Natural killer cell treated with Interleukin-12 subunit alpha and Interleukin-12 subunit beta and Interleukin-15 and Interleukin-18, amount 100 ng/mL, for 72 hours (primary cell): ENCODE measurements at regions not wholly inside any gene's neighbourhood (a gene's known extent, or its start where the extent isn't known, plus 50 kb on each side); places are given as distances from the start of the nearest gene placed in this dataset.

ENCODE experiments used
- ATAC-seq, 2 donors: fragments of 150-1000 bp; cut with Tn5 transposase in 1 of 2; sonication (Bioruptor Pico), chemical (Tn5 transposase) in 1 of 2; 2 replicates each; pipeline ENCODE4 v1.10.0; 2021
- DNase-seq: peaks from one replicate; pipeline ENCODE4 v3.0.0; 2022; ENCODE audit warnings: low spot score
- H3K27ac Mint-ChIP-seq, 2 donors: 1 replicate in 1 of 2; 2 replicates in 1 of 2; pipeline ENCODE4 v1.8.0; 2022; ENCODE audit warnings: mixed read lengths in 2 of 2, mild to moderate bottlenecking in 1 of 2, moderate library complexity in 1 of 2
- H3K27me3 Mint-ChIP-seq, 2 donors: 1 replicate in 1 of 2; 2 replicates in 1 of 2; pipeline ENCODE4 v1.8.0; 2022; ENCODE audit warnings: mixed read lengths in 2 of 2
- H3K36me3 Mint-ChIP-seq: one replicate; pipeline ENCODE4 v1.8.0; 2022; ENCODE audit warnings: mixed read lengths
- H3K4me1 Mint-ChIP-seq, 2 donors: 1 replicate in 1 of 2; 2 replicates in 1 of 2; pipeline ENCODE4 v1.8.0; 2022; ENCODE audit warnings: low read depth in 2 of 2, mixed read lengths in 2 of 2, mild to moderate bottlenecking in 1 of 2
- H3K4me3 Mint-ChIP-seq: one replicate; pipeline ENCODE4 v1.8.0; 2022; ENCODE audit warnings: mixed read lengths
- H3K9me3 Mint-ChIP-seq: 2 replicates; pipeline ENCODE4 v1.8.0; 2022; ENCODE audit warnings: mixed read lengths

DNA sequence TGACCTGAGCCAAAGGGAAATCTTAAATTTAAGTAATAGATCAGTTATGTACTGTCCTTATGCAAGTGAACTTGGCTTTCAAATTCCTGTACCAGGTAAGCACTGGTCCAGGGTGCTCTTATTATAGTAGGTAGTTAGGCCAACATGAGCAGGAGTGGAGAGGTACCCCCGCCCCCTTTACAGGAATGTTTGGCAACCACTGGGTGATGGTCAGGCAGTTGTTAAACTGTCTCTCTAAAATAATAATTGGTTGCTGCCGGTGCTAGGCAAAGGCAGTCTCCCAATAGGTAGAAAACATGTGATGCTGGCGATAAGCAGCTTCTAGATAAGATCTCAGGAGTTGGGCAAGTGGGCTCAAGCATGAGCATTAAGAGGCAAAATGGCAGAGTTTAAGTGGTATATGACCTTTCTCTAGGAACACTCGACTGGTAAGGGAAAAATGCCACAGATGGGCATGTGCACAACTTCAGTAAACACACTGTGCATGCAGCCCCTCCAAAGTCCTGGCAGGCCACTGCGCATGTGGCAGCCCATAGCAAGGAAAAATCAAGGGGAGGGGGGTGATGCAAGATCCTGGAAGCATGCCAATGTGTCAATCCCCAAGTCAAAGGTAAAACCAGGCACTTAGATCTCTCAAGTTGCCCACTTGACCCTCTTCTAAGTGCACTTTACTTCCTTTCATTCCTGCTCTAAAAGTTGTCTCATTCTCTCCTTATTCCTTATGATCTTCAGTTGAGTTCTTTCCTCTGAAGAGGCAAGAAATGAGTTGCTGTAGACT, 1239.7 kb downstream of the C4orf33 start:
- Mint-ChIP-seq H3K36me3 (no peaks in the 10 kb centered on the region), H3K9me3 (peaks cover 10% of the 10 kb centered on the region), H3K27me3 (no peaks in the 10 kb centered on the region)

DNA sequence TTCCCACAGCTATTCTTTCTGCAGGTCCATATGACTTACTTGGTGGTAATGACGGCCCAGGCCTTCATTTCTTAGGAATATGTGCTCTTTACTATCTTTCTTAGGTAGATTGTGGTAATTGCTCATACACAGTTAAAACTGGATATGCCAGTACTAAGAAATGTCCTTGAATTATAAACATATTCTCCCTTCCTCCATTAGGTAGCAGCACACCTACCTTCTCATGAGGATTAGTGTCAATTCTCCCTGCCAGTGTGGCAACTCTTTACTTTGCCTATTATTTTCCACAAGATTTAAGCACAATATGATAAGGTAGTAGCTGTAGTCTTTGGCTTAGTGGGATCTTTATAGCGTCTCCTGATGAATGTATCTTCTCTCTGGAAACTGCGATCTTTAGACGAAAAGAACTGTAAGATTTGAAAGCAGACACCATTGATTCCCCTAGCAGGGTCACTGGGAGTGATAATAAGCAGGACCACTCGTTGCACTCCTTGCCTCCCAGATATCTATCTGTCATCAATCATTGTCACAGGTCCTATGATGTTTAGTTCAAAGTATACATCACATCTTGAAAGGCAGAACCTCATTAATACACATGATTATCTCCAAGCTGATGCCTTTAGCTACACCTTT, 1240.7 kb downstream of the C4orf33 start:
- Mint-ChIP-seq H3K9me3 (peaks cover 10% of the 10 kb centered on the region), H3K4me1 (no peaks in the 10 kb centered on the region), H3K27ac (no peak overlapping the region), H3K27me3 (no peaks in the 10 kb centered on the region), H3K36me3 (no peaks in the 10 kb centered on the region), H3K4me3 (no peak overlapping the region)
- ATAC-seq (no peak), DNase-seq (no peak)

More for the DNA sequence above, 1239.7 kb downstream of the C4orf33 start:
- no peak for ATAC-seq
- no peak for DNase-seq
- H3K27ac Mint-ChIP-seq = no peak overlapping the region
- no peak overlapping the region for H3K4me3 Mint-ChIP-seq
- H3K4me1 Mint-ChIP-seq = no peaks in the 10 kb centered on the region

DNA sequence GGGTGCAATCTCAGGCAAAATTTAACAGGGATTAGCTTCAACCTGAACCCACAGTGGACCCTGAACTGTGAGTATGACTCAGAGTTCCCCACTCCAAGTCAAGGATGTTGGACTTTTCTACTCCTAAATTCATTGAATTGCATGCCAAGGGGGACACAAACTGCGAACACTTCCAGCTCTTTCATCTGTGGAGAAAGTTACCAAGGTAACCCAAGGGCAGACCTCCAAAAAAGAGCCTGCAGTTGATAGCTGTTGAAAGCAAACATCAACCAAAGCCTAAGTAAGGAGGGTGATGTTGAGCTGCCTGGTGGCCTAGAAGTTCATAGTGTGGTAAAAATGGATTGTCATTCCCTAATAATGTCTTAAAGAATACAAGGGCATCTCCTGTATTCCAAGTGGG, 1242.9 kb downstream of the C4orf33 start:
- no peaks in the 10 kb centered on the region for H3K36me3 Mint-ChIP-seq
- H3K4me1 Mint-ChIP-seq = no peaks in the 10 kb centered on the region
- DNase-seq (no peak), ATAC-seq (no peak)
- H3K9me3 Mint-ChIP-seq = peaks cover 10% of the 10 kb centered on the region
- H3K4me3 Mint-ChIP-seq = no peak overlapping the region
- no peaks in the 10 kb centered on the region for H3K27me3 Mint-ChIP-seq
- no peak overlapping the region for H3K27ac Mint-ChIP-seq

DNA sequence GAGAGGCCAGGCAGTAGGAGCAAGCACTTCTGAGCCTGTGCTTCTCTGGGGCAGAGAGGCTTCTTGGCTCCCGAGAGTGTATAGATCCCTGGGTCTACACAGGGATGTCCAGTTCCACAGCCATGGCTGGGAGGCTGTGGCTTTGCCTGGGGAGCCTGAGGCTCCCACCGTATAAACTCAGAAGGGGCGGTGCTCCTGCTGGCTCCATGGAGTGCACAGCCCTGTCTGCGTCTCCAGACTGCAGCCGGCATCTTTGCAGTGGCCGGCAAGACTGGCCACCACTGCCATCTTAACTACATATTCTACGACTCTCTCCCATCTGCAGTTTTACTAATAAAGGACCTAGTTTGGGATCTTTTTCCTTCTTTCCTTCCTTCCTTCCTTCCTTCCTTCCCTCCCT, 1253.8 kb downstream of the C4orf33 start:
- H3K4me1 Mint-ChIP-seq = no peaks in the 10 kb centered on the region
- no peaks in the 10 kb centered on the region for H3K36me3 Mint-ChIP-seq
- H3K27me3 Mint-ChIP-seq = no peaks in the 10 kb centered on the region
- no peak overlapping the region for H3K4me3 Mint-ChIP-seq
- H3K9me3 Mint-ChIP-seq = peaks cover 7% of the 10 kb centered on the region
- DNase-seq = no peak
- H3K27ac Mint-ChIP-seq = no peak overlapping the region
- ATAC-seq = no peak

DNA sequence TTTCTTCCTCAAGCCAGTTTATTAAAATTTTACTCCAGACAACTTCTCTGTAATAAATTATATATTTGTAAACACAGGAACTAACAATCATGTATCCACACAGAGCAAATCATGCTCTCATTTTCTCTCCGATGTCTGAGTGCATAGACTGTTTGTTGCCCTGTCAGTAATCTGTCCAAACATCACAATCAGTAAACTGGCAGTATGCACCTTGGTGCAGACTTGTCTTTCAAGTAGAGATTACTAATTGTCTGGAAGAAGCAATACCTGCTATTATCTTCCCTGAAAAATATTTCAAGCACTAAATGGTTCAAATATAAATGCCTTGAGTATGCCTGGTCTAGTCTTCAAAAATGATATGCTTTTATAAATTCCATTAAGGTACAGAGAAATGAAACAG, 1260.9 kb downstream of the C4orf33 start:
- no peaks in the 10 kb centered on the region for H3K4me1 Mint-ChIP-seq
- H3K27me3 Mint-ChIP-seq = no peaks in the 10 kb centered on the region
- ATAC-seq (no peak), DNase-seq (no peak)
- peaks cover 3% of the 10 kb centered on the region for H3K9me3 Mint-ChIP-seq
- H3K36me3 Mint-ChIP-seq = no peaks in the 10 kb centered on the region
- no peak overlapping the region for H3K27ac Mint-ChIP-seq
- H3K4me3 Mint-ChIP-seq = no peak overlapping the region

DNA sequence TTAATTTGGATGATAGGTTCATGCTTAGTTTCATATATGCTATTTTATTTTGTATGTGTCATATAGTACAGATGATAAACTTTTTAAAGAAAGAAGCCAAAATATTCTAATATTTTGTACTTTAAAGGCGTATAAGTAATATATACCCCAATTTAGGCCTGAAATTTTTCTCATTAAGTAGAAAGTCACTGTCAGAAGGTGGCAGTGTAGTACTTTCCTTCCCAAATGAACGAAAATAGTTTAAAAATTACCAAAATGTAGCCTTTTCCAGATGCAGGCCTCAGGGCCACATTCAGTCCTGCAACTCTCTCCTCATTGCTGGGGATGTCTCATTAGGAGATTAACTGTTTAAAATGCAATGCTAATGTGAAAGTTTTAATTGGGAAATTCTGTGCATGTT, 1263.6 kb downstream of the C4orf33 start:
- H3K4me1 Mint-ChIP-seq = no peaks in the 10 kb centered on the region
- H3K9me3 Mint-ChIP-seq = peaks cover 3% of the 10 kb centered on the region

DNA sequence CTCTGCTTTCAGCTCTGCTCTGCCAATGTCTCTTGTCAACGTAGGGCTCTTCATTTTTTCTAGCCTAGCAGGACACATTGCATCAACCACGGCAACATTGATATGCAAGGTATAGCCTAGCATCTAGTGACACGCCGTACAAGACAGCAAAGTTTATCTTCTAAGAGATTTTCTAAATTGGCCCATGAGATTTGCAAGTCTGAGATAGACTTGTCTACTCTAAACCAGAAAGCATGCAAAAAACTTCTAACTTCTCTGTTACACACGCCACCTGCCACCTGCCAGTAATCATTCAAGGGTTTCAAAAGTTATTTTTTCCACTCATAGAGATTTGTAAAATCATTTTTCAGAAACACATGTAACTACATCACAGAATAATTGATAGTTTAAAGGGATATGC, 1265.7 kb downstream of the C4orf33 start:
- H3K9me3 Mint-ChIP-seq = peaks cover 7% of the 10 kb centered on the region
- DNase-seq (no peak), ATAC-seq (no peak)
- H3K36me3 Mint-ChIP-seq = no peaks in the 10 kb centered on the region
- no peak overlapping the region for H3K27ac Mint-ChIP-seq
- H3K4me3 Mint-ChIP-seq = no peak overlapping the region
- no peaks in the 10 kb centered on the region for H3K27me3 Mint-ChIP-seq
- no peaks in the 10 kb centered on the region for H3K4me1 Mint-ChIP-seq

More for the DNA sequence above, 1263.6 kb downstream of the C4orf33 start:
- DNase-seq (no peak), ATAC-seq (no peak)
- H3K36me3 Mint-ChIP-seq = no peaks in the 10 kb centered on the region
- no peak overlapping the region for H3K4me3 Mint-ChIP-seq
- H3K27ac Mint-ChIP-seq = no peak overlapping the region
- no peaks in the 10 kb centered on the region for H3K27me3 Mint-ChIP-seq

DNA sequence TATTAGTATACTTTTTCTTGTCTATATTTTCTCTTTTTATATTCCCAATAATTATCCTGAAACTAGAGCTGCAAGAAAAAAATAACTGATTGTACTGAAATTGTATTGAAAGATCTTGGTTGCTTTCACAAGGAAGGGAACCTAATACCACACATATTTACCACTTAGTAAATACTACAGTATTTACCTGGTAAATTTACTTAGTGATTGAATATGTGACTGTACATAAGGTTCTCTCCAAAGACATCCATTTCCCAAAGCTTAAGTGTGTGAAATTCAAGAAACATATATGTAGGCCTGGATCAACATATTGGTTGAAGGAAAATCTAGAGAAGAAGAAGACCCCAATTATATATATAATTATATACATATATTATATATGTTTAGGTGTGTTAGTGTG, 1272.7 kb downstream of the C4orf33 start:
- Mint-ChIP-seq H3K27ac (no peak overlapping the region), H3K4me1 (no peaks in the 10 kb centered on the region), H3K27me3 (no peaks in the 10 kb centered on the region), H3K4me3 (no peak overlapping the region), H3K36me3 (no peaks in the 10 kb centered on the region), H3K9me3 (peaks cover 9% of the 10 kb centered on the region)
- no peak for ATAC-seq
- no peak for DNase-seq

DNA sequence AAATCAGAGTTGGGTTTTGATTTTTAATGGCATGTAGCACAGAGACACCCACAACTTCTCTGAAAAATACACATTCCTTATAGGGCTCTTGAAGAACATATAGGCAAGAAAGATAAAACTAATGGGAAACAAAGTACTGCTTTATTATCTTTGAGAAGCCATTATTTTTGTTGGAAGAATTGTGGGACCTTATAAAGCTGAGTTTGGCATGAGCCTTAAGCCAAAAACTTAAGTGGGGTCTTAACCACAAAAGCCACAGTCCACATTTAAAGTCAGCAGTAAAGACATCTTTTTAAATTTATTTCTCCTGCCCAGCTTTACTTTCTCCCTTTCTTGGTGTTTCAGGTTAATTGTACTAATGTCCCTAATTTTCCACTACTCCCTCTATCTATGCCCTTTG, 1297.3 kb downstream of the C4orf33 start:
- Mint-ChIP-seq H3K36me3 (no peaks in the 10 kb centered on the region), H3K4me1 (no peaks in the 10 kb centered on the region), H3K4me3 (no peak overlapping the region), H3K9me3 (peaks cover 9% of the 10 kb centered on the region), H3K27ac (no peak overlapping the region), H3K27me3 (no peaks in the 10 kb centered on the region)
- ATAC-seq = no peak
- no peak for DNase-seq

DNA sequence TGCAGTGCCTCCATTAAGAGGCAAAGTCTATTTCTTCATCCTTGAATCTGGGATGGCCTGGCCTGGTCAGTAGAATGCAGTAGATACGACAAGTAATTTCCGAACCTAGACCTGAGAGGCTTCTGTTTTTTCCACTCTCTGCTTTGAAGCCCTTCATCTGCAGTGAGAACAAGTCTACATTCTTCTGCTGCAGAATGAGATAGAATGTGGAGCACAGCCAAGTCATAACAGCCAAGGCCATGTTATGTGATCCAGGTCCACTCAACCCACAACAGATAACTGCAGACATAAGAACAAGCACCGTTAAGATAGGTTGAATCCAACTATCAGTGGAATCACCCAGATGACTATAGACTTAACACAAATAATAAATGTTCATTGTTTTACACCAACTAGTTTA, 1297.7 kb downstream of the C4orf33 start:
- Mint-ChIP-seq H3K4me3 (no peak overlapping the region), H3K4me1 (no peaks in the 10 kb centered on the region), H3K36me3 (no peaks in the 10 kb centered on the region), H3K27ac (no peak overlapping the region), H3K9me3 (peaks cover 9% of the 10 kb centered on the region), H3K27me3 (no peaks in the 10 kb centered on the region)
- DNase-seq = no peak
- ATAC-seq = no peak

DNA sequence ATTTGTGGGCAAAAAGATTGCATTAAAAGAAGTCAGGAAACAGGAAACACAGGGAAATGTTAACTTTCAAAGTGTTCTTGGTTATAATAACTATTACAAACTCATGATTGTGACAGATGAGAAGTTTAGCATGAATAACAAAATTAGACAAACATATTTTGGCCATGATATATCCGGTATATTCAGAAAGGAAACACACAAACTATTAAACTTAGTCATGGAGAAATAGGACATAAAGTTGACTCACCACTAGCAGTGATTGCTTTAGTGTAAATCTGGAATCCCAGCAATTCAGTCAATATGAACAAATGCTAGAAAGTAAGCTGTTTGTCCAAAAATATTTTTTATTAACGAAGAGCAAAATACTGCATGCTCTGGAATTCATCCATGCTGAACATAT, 1299.9 kb downstream of the C4orf33 start:
- no peak for ATAC-seq
- H3K36me3 Mint-ChIP-seq = peaks cover 11% of the 10 kb centered on the region
- no peaks in the 10 kb centered on the region for H3K4me1 Mint-ChIP-seq
- DNase-seq = no peak
- no peak overlapping the region for H3K27ac Mint-ChIP-seq
- no peaks in the 10 kb centered on the region for H3K27me3 Mint-ChIP-seq
- peaks cover 20% of the 10 kb centered on the region for H3K9me3 Mint-ChIP-seq
- no peak overlapping the region for H3K4me3 Mint-ChIP-seq

DNA sequence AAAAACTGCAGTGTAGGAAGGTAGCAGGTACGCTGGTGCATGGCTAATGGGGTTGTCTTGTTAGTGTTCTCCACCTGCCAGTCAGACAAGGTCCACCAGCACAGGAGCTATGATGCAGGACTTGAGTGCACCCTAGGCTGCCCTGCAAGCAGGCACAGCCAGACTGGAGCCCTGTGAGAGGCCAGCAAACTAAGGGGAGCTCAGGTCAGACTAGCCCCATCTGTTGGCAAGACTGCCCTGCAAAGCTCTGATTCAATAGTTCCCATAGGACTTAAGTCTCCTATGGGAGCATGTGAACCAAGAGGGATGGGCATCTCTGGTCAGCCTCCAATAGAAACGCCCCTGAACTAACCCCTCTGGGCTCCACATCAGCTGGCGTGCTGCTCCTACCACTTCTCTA, 1307.3 kb downstream of the C4orf33 start:
- Mint-ChIP-seq H3K27ac (no peak overlapping the region), H3K4me3 (no peak overlapping the region), H3K4me1 (no peaks in the 10 kb centered on the region), H3K27me3 (no peaks in the 10 kb centered on the region), H3K36me3 (peaks cover 11% of the 10 kb centered on the region), H3K9me3 (peaks cover 23% of the 10 kb centered on the region)
- ATAC-seq = no peak
- DNase-seq = no peak

DNA sequence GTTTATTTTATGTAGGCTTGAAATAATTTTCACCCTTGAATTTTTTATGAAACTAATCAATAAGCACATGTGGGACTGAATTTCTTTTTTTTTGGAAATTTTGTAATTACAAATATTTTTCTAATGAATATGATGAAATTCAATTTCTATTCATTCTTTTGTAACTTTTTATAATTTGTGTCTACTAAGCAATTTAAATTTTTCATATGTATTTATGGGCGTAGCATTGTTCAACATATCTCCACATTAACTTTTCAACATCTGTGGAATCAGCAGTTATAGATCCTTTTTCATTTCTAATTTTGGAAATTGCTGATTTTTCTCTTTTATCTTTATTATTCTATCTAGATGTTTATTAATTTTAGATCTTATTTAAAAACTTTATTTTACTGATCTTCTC, 1320.3 kb downstream of the C4orf33 start:
- Mint-ChIP-seq H3K27ac (no peak overlapping the region), H3K4me3 (no peak overlapping the region), H3K9me3 (peaks cover 19% of the 10 kb centered on the region), H3K36me3 (no peaks in the 10 kb centered on the region), H3K27me3 (no peaks in the 10 kb centered on the region), H3K4me1 (no peaks in the 10 kb centered on the region)
- DNase-seq (no peak), ATAC-seq (no peak)

DNA sequence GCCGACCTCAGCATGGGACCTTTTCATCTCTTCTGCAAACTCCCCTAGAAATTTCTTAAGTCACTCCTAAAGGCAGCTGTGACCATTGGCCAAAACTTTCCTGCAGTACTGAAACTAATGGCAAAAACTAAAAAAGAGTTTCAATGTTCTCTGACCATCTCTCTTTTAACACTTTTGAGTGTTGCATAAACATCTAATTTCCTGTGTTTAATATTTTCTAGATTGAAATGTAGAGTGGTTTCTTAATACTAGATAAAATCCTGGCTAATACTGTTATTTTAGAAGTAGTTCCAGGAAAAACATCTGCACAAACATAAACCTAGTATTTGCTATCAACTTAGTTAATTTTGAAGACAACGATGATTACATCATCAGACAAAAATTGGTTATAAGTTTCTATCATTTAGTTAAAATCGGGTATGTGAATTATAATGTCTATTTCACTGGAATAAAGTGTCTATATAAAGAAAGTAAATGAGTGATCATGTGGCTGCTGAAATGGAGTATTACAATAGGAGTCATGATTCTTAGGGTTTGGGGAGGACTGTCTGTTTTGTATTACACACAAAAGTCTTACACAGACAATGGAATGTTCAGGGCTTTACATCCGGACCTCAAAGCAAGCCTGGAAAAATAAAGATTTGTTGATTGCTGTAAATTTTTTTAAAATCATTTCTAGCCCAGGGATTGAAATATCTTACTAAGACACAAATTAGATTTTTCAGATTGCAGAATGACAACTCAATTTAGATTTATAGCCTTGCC, 1323.4 kb downstream of the C4orf33 start:
- Mint-ChIP-seq H3K9me3 (peaks cover 9% of the 10 kb centered on the region), H3K27me3 (no peaks in the 10 kb centered on the region), H3K4me1 (no peaks in the 10 kb centered on the region)

More for the DNA sequence above, 1323.4 kb downstream of the C4orf33 start:
- H3K27ac Mint-ChIP-seq = no peak overlapping the region
- DNase-seq (no peak), ATAC-seq (no peak)
- no peaks in the 10 kb centered on the region for H3K36me3 Mint-ChIP-seq
- H3K4me3 Mint-ChIP-seq = no peak overlapping the region
